Keratinocyte (primary cell): ENCODE measurements at regions not wholly inside any gene's neighbourhood (a gene's known extent, or its start where the extent isn't known, plus 50 kb on each side); places are given as distances from the start of the nearest gene placed in this dataset.

Source experiments
- DNase-seq: peaks from one replicate; pipeline ENCODE4 v3.0.0-alpha.2; 2011; ENCODE audit warnings: low read depth, missing footprints, low spot score
- FAIRE-seq: peaks from 2 replicates; lab custom pipeline; 2011; peaks lifted over from hg19 to GRCh38; lab: Jason Lieb, UNC
- H2AFZ ChIP-seq: 2 replicates; pipeline ENCODE4 v1.6.0; 2012; ENCODE audit warnings: low read length, control low read depth, inconsistent platforms; ENCODE audit not compliant: control insufficient read depth
- H3K27ac ChIP-seq: 2 replicates; pipeline ENCODE4 v1.5.1; 2011; ENCODE audit warnings: low read length; ENCODE audit not compliant: control insufficient read depth, insufficient read depth
- H3K27me3 ChIP-seq: 3 replicates; pipeline ENCODE4 v1.6.0; 2011; ENCODE audit warnings: low read length; ENCODE audit not compliant: control insufficient read depth, insufficient read depth; ENCODE audit errors: extremely low read depth
- H3K36me3 ChIP-seq, 2 experiments: 2 replicates in 1 of 2; 3 replicates in 1 of 2; pipeline ENCODE4 v1.5.1; 2011; ENCODE audit warnings: low read length in 2 of 2, mild to moderate bottlenecking in 1 of 2; ENCODE audit not compliant: control insufficient read depth in 2 of 2, insufficient read depth in 2 of 2; ENCODE audit errors: extremely low read depth in 1 of 2
- H3K4me1 ChIP-seq: 3 replicates; pipeline ENCODE4 v1.5.1; 2011; ENCODE audit warnings: low read length; ENCODE audit not compliant: control insufficient read depth, insufficient read depth; ENCODE audit errors: extremely low read depth
- H3K4me2 ChIP-seq: 3 replicates; pipeline ENCODE4 v1.6.0; 2011; ENCODE audit warnings: low read depth, low read length; ENCODE audit not compliant: control insufficient read depth, insufficient read depth; ENCODE audit errors: extremely low read depth
- H3K4me3 ChIP-seq, 3 experiments: fragments of 200-600 bp in 1 of 3; sonication (generic) in 1 of 3; 2 replicates in 2 of 3; 3 replicates in 1 of 3; pipeline ENCODE4 v1.5.1; 2011 to 2016; ENCODE audit warnings: low read length in 3 of 3, mild to moderate bottlenecking in 3 of 3, control low read depth in 2 of 3, inconsistent platforms in 1 of 3, low read depth in 1 of 3, mixed read lengths in 1 of 3, mixed run types in 1 of 3, moderate library complexity in 1 of 3; ENCODE audit not compliant: control insufficient read depth in 2 of 3, insufficient read depth in 2 of 3; ENCODE audit errors: extremely low read depth in 1 of 3
- H3K79me2 ChIP-seq: 2 replicates; pipeline ENCODE4 v1.6.0; 2012; ENCODE audit warnings: low read length; ENCODE audit not compliant: control insufficient read depth, insufficient read depth
- H3K9ac ChIP-seq: 3 replicates; pipeline ENCODE4 v1.6.0; 2011; ENCODE audit warnings: low read length; ENCODE audit not compliant: control insufficient read depth, insufficient read depth; ENCODE audit errors: extremely low read depth
- H3K9me1 ChIP-seq: 3 replicates; pipeline ENCODE4 v1.6.0; 2011; ENCODE audit warnings: low read length; ENCODE audit not compliant: control insufficient read depth, insufficient read depth; ENCODE audit errors: extremely low read depth
- H3K9me3 ChIP-seq: 2 replicates; pipeline ENCODE4 v1.5.1; 2012; ENCODE audit warnings: low read depth, low read length; ENCODE audit not compliant: control insufficient read depth
- H4K20me1 ChIP-seq: 3 replicates; pipeline ENCODE4 v1.6.0; 2011; ENCODE audit warnings: low read length; ENCODE audit not compliant: control insufficient read depth, insufficient read depth; ENCODE audit errors: extremely low read depth
- EZH2 ChIP-seq: IDR thresholded peaks from one replicate; pipeline ENCODE4 v1.6.1; 2012; ENCODE audit warnings: inconsistent platforms, mild to moderate bottlenecking, low read length, moderate library complexity
- dilution Hi-C: fragments of 300-500 bp; cut with MboI; formaldehyde crosslinking; loops from one replicate; pipeline ENCODE4 v1.7.0; 2020; ENCODE audit warnings: low sequenced_read_pairs; ENCODE audit not compliant: extremely low pct_ligation_motif_present
- TF ChIP-seq, protein P1 (sequence below), 3 experiments: IDR thresholded peaks in 1 of 3; conservative IDR thresholded peaks in 1 of 3; optimal IDR thresholded peaks in 1 of 3; 2 replicates in 2 of 3; 3 replicates in 1 of 3; pipeline versions ENCODE3 to v1.5.1; 2011; ENCODE audit warnings: low read length in 3 of 3, mild to moderate bottlenecking in 3 of 3, moderate library complexity in 2 of 3, control low read depth in 1 of 3, inconsistent platforms in 1 of 3; ENCODE audit not compliant: insufficient read depth in 2 of 3; ENCODE audit errors: extremely low read depth in 1 of 3

- Histone ChIP-seq H2AFZ (peak overlapping the region; percentile 8), H3K27ac (no peak overlapping the region)
- no peak for FAIRE-seq
Observed at GRCh38 chr9:69963803-69964202, 79.8 kb upstream of the MAMDC2 start.

GRCh38 chr9:69964446-69964845 is 79.2 kb upstream of the MAMDC2 start:
- peak; percentile 52 for FAIRE-seq
- Histone ChIP-seq H3K4me3 (no peak overlapping the region), H3K4me1 (peaks cover 14% of the 10 kb centered on the region), H3K27me3 (no peaks in the 10 kb centered on the region), H3K9me3 (no peaks in the 10 kb centered on the region), H4K20me1 (no peaks in the 10 kb centered on the region), H3K9ac (no peak overlapping the region), H3K79me2 (no peaks in the 10 kb centered on the region), H3K4me2 (no peak overlapping the region), H3K27ac (no peak overlapping the region), H2AFZ (no peak overlapping the region), H3K9me1 (no peaks in the 10 kb centered on the region), H3K36me3 (no peaks in the 10 kb centered on the region)
- dilution Hi-C loops, result loop anchor here (25.0 kb wide), 1 partner anchor 148 kb away; no protein-coding TSS in a partner anchor
- TF ChIP-seq, protein P1, sequence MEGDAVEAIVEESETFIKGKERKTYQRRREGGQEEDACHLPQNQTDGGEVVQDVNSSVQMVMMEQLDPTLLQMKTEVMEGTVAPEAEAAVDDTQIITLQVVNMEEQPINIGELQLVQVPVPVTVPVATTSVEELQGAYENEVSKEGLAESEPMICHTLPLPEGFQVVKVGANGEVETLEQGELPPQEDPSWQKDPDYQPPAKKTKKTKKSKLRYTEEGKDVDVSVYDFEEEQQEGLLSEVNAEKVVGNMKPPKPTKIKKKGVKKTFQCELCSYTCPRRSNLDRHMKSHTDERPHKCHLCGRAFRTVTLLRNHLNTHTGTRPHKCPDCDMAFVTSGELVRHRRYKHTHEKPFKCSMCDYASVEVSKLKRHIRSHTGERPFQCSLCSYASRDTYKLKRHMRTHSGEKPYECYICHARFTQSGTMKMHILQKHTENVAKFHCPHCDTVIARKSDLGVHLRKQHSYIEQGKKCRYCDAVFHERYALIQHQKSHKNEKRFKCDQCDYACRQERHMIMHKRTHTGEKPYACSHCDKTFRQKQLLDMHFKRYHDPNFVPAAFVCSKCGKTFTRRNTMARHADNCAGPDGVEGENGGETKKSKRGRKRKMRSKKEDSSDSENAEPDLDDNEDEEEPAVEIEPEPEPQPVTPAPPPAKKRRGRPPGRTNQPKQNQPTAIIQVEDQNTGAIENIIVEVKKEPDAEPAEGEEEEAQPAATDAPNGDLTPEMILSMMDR (optimal IDR thresholded peaks at IDR 0.05 in 1 of 3, IDR thresholded peaks at IDR 0.05 in 1 of 3, conservative IDR thresholded peaks at IDR 0.05 in 1 of 3; ENCODE audit: extremely low read depth in 1 of 3, insufficient read depth in 2 of 3, low read length in 3 of 3), result no peak
- TF ChIP-seq EZH2, result no peak
- no peak for DNase-seq

More at GRCh38 chr9:69963803-69964202, 79.8 kb upstream of the MAMDC2 start:
- TF ChIP-seq EZH2, result no peak
- TF ChIP-seq, protein P1 (optimal IDR thresholded peaks at IDR 0.05 in 1 of 3, IDR thresholded peaks at IDR 0.05 in 1 of 3, conservative IDR thresholded peaks at IDR 0.05 in 1 of 3; ENCODE audit: extremely low read depth in 1 of 3, insufficient read depth in 2 of 3, low read length in 3 of 3), result no peak
- no peaks in the 10 kb centered on the region for H3K79me2 ChIP-seq
- H3K9ac ChIP-seq, result no peak overlapping the region
- H3K36me3 ChIP-seq, result no peaks in the 10 kb centered on the region
- H4K20me1 ChIP-seq, result no peaks in the 10 kb centered on the region
- dilution Hi-C loops, result loop anchor here (25.0 kb wide), 1 partner anchor 148 kb away; no protein-coding TSS in a partner anchor
- H3K4me3 ChIP-seq, result no peak overlapping the region
- no peaks in the 10 kb centered on the region for H3K27me3 ChIP-seq
- no peaks in the 10 kb centered on the region for H3K9me3 ChIP-seq
- DNase-seq, result no peak
- H3K9me1 ChIP-seq, result no peaks in the 10 kb centered on the region
- no peak overlapping the region for H3K4me2 ChIP-seq
- peaks cover 14% of the 10 kb centered on the region for H3K4me1 ChIP-seq
